ENCODE measurements at regions not wholly inside any gene's neighbourhood (a gene's known extent, or its start where the extent isn't known, plus 50 kb on each side); places are given as distances from the start of the nearest gene placed in this dataset.

DNA sequence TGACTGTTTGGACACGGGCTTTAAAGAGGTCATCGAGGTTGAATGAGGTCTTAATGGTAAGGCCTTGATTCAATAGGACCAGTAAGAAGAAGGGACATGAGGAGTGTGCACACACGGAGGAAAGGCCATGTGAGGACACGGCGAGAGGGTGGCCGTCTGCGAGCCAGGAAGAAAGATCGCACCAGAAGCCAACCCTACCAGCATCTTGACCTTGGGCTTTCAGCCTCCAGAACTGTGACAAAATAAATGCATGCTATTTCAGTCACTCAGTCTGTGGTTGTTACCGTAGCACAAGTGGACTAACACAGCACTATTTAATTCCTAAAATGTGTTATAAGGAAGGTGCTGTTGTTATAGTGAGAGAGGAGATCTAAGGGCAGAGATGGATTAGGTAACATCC, 468.6 kb upstream of the FAT1 start:
- no peak overlapping the region for H3K18ac ChIP-seq (ENCODE audit: extremely low read depth, low read length)
- no peak overlapping the region for H2BK15ac ChIP-seq (ENCODE audit: low read length)
- 94% methylated on average over 9 of the region's 9 CpGs; no CpG with 5 or more reads in 1 of the 2 experiments for WGBS, 2 experiments (ENCODE audit: extremely low coverage in 1 of 2, insufficient coverage in 1 of 2, insufficient read length in 1 of 2, insufficient replicate concordance in 2 of 2, low coverage in 1 of 2, low lambda C conversion rate in 2 of 2, missing lambda C conversion rate in 1 of 2)
- no peaks in the 10 kb centered on the region for H3K23me2 ChIP-seq (ENCODE audit: low read depth, low read length)
- ChIA-PET POLR2A (ENCODE audit: partially characterized antibody) (no interaction called here), CTCF (ENCODE audit: partially characterized antibody) (interaction anchor here (0.8 kb wide), 1 partner anchor 9 kb away, joined by 3 read pairs; no protein-coding TSS in a partner anchor)
- H3K9ac ChIP-seq (replicated peaks in 1 of 4; ENCODE audit: extremely low read depth in 1 of 4, low read depth in 3 of 4, low read length in 3 of 4) = no peak overlapping the region
- H4K8ac ChIP-seq (ENCODE audit: extremely low read depth, insufficient read depth, low read length) = no peak overlapping the region
- no peaks in the 10 kb centered on the region for H3K4me1 ChIP-seq (replicated peaks in 1 of 4; ENCODE audit: control insufficient read depth in 3 of 4, insufficient read depth in 4 of 4, low read length in 3 of 4)
- no peak overlapping the region for H3K4me2 ChIP-seq (ENCODE audit: insufficient read depth in 1 of 2, low read depth in 2 of 2, low read length in 2 of 2)
- H2AFZ ChIP-seq (ENCODE audit: low read length) = no peak overlapping the region
- no peak for FAIRE-seq
- H3K27ac ChIP-seq (ENCODE audit: low read depth, low read length) = no peak overlapping the region
- H2AK5ac ChIP-seq (ENCODE audit: low read depth, low read length) = no peak overlapping the region
- no peak overlapping the region for H2BK12ac ChIP-seq (ENCODE audit: low read depth, low read length)
- no peak overlapping the region for H2BK20ac ChIP-seq (ENCODE audit: low read length)
- no peak overlapping the region for H3K14ac ChIP-seq (ENCODE audit: insufficient read length)
- H3K4me3 ChIP-seq (ENCODE audit: extremely low read depth in 1 of 4, insufficient read depth in 2 of 4, low read depth in 3 of 4, low read length in 4 of 4) = no peak overlapping the region
- H2BK120ac ChIP-seq (replicated peaks; ENCODE audit: low read depth, low read length) = no peak overlapping the region
- no peaks in the 10 kb centered on the region for H3K79me2 ChIP-seq (ENCODE audit: control insufficient read depth in 1 of 2, insufficient read depth in 2 of 2, low read length in 2 of 2)
- H3K79me1 ChIP-seq (ENCODE audit: low read depth, low read length) = no peaks in the 10 kb centered on the region
- H3K23ac ChIP-seq (ENCODE audit: insufficient read length) = no peak overlapping the region
- H4K5ac ChIP-seq (ENCODE audit: insufficient read length, low read depth, low read length) = no peak overlapping the region
- H3K27me3 ChIP-seq (replicated peaks in 1 of 4; ENCODE audit: control insufficient read depth in 3 of 4, extremely low read depth in 1 of 4, insufficient read depth in 3 of 4, low read length in 3 of 4) = no peaks in the 10 kb centered on the region
- H2BK5ac ChIP-seq (ENCODE audit: low read depth, low read length) = no peak overlapping the region
- H4K20me1 ChIP-seq (replicated peaks in 1 of 2; ENCODE audit: control insufficient read depth in 1 of 2, insufficient read depth in 2 of 2, low read length in 2 of 2) = no peaks in the 10 kb centered on the region
- no peak for TF ChIP-seq CEBPB (IDR thresholded peaks at IDR 0.05; ENCODE audit: low read depth, low read length)
- no peak for TF ChIP-seq CHD2 (IDR thresholded peaks at IDR 0.05; ENCODE audit: low read length)
- H3K36me3 ChIP-seq (ENCODE audit: control insufficient read depth in 2 of 4, insufficient read depth in 4 of 4, low read length in 3 of 4) = no peaks in the 10 kb centered on the region
- DNase-seq (ENCODE audit: low read depth in 1 of 2, low spot score in 2 of 2) = no peak
- H3K4ac ChIP-seq (replicated peaks; ENCODE audit: insufficient read length, low read depth, low read length) = no peak overlapping the region
- no peak overlapping the region for H3K56ac ChIP-seq (replicated peaks; ENCODE audit: insufficient read length, low read depth, low read length)
- no peak overlapping the region for H4K91ac ChIP-seq (replicated peaks; ENCODE audit: insufficient read length, low read length)
- no peaks in the 10 kb centered on the region for H3K9me3 ChIP-seq (ENCODE audit: insufficient read depth in 2 of 2, low read depth in 1 of 2, low read length in 1 of 2)

All from H1 (cell line).